Pancreas (tissue), 10 donors: ENCODE measurements at regions not wholly inside any gene's neighbourhood (a gene's known extent, or its start where the extent isn't known, plus 50 kb on each side); places are given as distances from the start of the nearest gene placed in this dataset.

Source experiments
- ATAC-seq, 4 donors: fragments of 200-7000 bp; cut with Tn5 transposase; one replicate each; pipeline versions ENCODE4 v1.8.0 to v1.9.1; 2020; ENCODE audit warnings: mild to moderate bottlenecking in 4 of 4, moderate library complexity in 4 of 4
- DNase-seq, 6 donors: peaks; one replicate each; pipeline ENCODE4 v3.0.0-alpha.2; 2020
- FAIRE-seq: peaks from 2 replicates; lab custom pipeline; 2012; peaks lifted over from hg19 to GRCh38; lab: Jason Lieb, UNC
- H3K27ac ChIP-seq, 4 donors: fragments of 200-600 bp; sonication (generic); 1 replicate in 3 of 4; 2 replicates in 1 of 4; pipeline versions ENCODE4 v1.5.0 to v1.8.0; 2020
- H3K27me3 ChIP-seq, 4 donors: fragments of 200-600 bp; one replicate each; pipeline ENCODE4 v1.8.0; 2021
- H3K36me3 ChIP-seq, 3 donors: fragments of 200-600 bp; sonication (generic) in 1 of 3; one replicate each; pipeline versions ENCODE4 v1.5.0 to v1.8.0; 2020 to 2021
- H3K4me1 ChIP-seq, 3 donors: fragments of 200-600 bp; one replicate each; pipeline ENCODE4 v1.8.0; 2021
- H3K4me3 ChIP-seq, 4 donors: fragments of 200-600 bp; sonication (generic) in 2 of 4; one replicate each; pipeline versions ENCODE4 v1.5.0 to v1.8.0; 2020 to 2021
- H3K9me3 ChIP-seq, 4 donors: fragments of 200-600 bp; one replicate each; pipeline ENCODE4 v1.8.0; 2021
- CTCF ChIP-seq, 4 donors: fragments of 200-600 bp; sonication (generic) in 3 of 4; IDR thresholded peaks; one replicate each; pipeline versions ENCODE4 v1.5.0 to v1.8.0; 2021; ENCODE audit warnings: antibody characterized with exemption in 4 of 4
- WGBS, 2 donors: extraction: QIAGEN DNeasy Blood & Tissue Kit; methylation state at CpG; one replicate each; pipeline ENCODE4 v1.1.7; 2013; 5-methylcytosine and 5-hydroxymethylcytosine counted together
- intact Hi-C, 3 donors: fragments of 100-400 bp; cut with DNase I; formaldehyde crosslinking; loops; one replicate each; pipeline versions ENCODE4 v1.11.1 to v1.14.2; 2022
- donor health status: healthy with polysubstance abuse.
- donor health status: DM: no; HTN: no; CAD: no; lungs with moderate emphysema.
- donor health status: DM: no; HTN: no; CAD: no.
- donor health status: control.
- donor health status: control.
- donor health status: Bipolar disorder and iron deficiency.
- donor health status: DM: yes; HTN: yes; CAD: no.
- donor health status: DM: no; HTN: no; CAD: no.
- donor health status: DM: no; HTN: no; CAD: no.
- donor health status: DM: yes; HTN: yes; CAD: no.

DNA sequence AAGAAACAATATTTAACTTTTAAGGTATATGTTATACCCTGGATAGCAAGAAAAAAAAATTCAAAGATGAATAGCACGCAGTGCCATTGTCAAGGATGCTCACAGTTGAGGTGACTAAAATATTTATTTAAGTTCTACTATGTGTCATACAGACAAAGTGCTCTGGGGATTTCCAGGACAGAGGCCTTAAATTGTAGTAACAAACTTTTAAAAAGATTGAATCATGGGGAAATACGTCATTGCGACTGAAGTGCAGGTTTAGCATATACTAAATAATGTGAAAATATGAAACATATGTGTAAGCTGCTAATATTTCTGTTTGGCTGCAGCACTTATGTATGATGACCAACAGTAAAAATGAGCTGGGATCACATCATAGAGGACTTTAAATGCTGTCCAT is 748.0 kb upstream of the PCDH7 start:
- H3K27me3 ChIP-seq = no peaks in the 10 kb centered on the region
- DNase-seq (no peak), ATAC-seq (no peak), FAIRE-seq (no peak)
- H3K9me3 ChIP-seq = no peaks in the 10 kb centered on the region
- intact Hi-C loops = no loop called here
- H3K36me3 ChIP-seq = no peaks in the 10 kb centered on the region
- no peak for TF ChIP-seq CTCF (IDR thresholded peaks at IDR 0.05)
- 72 to 83% methylated on average over 3 of the region's 3 CpGs for WGBS, 2 donors
- no peak overlapping the region for H3K4me3 ChIP-seq
- H3K4me1 ChIP-seq = no peaks in the 10 kb centered on the region
- no peak overlapping the region for H3K27ac ChIP-seq

DNA sequence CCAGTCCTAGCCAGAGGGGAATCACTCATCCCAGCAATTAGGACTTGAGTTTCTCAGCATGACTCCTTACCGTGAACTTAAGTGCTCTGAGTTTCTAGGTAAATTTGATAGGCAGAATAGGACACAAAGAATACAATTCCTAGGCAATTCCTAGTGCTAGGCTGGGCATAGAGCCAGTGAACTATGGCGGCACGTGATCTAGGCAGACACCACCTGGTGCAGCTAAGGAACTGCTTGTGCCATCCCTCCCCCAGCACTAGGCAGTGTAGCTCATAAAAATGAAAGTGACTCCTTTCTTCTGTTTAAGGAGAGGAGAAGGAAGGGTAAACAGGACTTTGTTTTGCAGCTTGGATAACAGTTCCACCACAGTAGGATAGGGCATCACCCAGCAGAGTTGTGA is 736.3 kb upstream of the PCDH7 start:
- Histone ChIP-seq H3K27ac (no peak overlapping the region), H3K36me3 (no peaks in the 10 kb centered on the region), H3K9me3 (no peaks in the 10 kb centered on the region), H3K4me1 (no peaks in the 10 kb centered on the region), H3K4me3 (no peak overlapping the region), H3K27me3 (no peaks in the 10 kb centered on the region)
- FAIRE-seq (no peak), DNase-seq (no peak), ATAC-seq (no peak)
- 76 to 90% methylated on average over 3 of the region's 3 CpGs for WGBS, 2 donors
- intact Hi-C loops = no loop called here
- TF ChIP-seq CTCF (IDR thresholded peaks at IDR 0.05) = no peak

DNA sequence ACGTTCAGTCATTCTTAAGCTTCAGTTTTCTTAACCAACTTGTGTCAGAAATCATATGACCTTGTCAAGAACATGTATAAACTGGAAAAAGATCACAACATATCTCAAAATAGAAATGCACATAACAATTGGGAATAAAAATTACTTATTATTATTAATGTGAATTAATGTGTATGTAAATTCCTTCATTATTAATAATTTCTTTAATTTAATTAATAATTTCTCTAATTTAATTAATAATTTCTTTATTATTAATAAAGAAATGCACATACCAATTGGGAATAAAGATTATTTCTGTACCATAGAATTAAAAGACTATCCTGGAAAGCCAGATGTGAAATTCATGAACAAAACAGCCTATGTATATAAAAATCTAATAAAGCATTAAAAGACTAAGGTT is 718.5 kb upstream of the PCDH7 start:
- no peak for TF ChIP-seq CTCF (IDR thresholded peaks at IDR 0.05)
- Histone ChIP-seq H3K27ac (no peak overlapping the region), H3K4me3 (no peak overlapping the region), H3K4me1 (no peaks in the 10 kb centered on the region), H3K9me3 (no peaks in the 10 kb centered on the region), H3K36me3 (no peaks in the 10 kb centered on the region), H3K27me3 (no peaks in the 10 kb centered on the region)
- intact Hi-C loops = no loop called here
- WGBS, 2 donors = 44 to 50% methylated on average over 1 of the region's 1 CpG
- ATAC-seq = no peak
- no peak for DNase-seq
- FAIRE-seq = no peak

DNA sequence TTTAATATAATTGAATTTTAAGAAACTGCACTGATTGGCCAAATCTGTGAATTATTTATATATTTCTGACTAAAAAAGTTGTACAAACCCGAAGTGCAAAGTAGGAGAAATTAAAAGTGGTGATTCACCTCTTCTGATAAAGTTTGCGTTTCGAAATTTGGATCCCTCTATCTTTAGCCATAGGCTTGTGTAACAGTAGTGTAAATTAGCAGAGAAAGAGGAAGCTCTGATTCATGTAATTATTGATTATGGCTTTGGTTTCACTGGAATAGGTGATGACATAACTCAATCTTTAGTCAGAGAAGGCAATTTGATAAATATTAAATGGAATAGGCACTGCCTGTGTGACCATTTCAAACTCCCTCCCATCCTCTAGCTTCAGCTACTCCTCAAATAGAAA is 717.8 kb upstream of the PCDH7 start:
- intact Hi-C loops = no loop called here
- no peak for TF ChIP-seq CTCF (IDR thresholded peaks at IDR 0.05)
- no peaks in the 10 kb centered on the region for H3K27me3 ChIP-seq
- H3K9me3 ChIP-seq = no peaks in the 10 kb centered on the region
- H3K4me3 ChIP-seq = no peak overlapping the region
- WGBS, 2 donors = 40 to 57% methylated on average over 3 of the region's 3 CpGs
- ATAC-seq = no peak
- FAIRE-seq = no peak
- H3K27ac ChIP-seq = no peak overlapping the region
- DNase-seq = no peak
- no peaks in the 10 kb centered on the region for H3K36me3 ChIP-seq
- no peaks in the 10 kb centered on the region for H3K4me1 ChIP-seq

DNA sequence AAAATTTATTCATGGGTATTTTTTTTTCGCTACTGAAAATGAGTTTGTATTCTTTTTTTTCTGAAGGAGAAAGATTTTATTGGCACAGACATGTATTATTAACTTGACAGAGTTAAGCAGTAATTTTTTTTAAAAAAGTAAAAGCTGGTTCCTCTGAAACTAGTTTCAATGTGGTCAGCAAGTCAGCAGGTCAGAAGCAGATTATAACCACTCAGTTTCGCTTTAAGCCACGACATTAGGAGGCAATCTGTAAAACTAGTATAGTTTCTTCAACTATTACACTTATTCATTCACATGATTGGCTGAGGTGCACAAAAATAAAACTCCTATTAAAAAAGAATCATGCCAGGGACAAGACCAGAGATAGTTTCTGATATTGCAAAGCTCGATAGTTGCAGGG is 714.2 kb upstream of the PCDH7 start:
- no peaks in the 10 kb centered on the region for H3K4me1 ChIP-seq
- no peak overlapping the region for H3K4me3 ChIP-seq
- intact Hi-C loops = no loop called here
- FAIRE-seq (no peak), ATAC-seq (no peak), DNase-seq (no peak)
- no peak for TF ChIP-seq CTCF (IDR thresholded peaks at IDR 0.05)
- no peaks in the 10 kb centered on the region for H3K36me3 ChIP-seq
- no peaks in the 10 kb centered on the region for H3K9me3 ChIP-seq
- no peak overlapping the region for H3K27ac ChIP-seq
- 48 to 59% methylated on average over 4 of the region's 4 CpGs for WGBS, 2 donors
- no peaks in the 10 kb centered on the region for H3K27me3 ChIP-seq
